ENCODE measurements at regions not wholly inside any gene's neighbourhood (a gene's known extent, or its start where the extent isn't known, plus 50 kb on each side); places are given as distances from the start of the nearest gene placed in this dataset.

DNA sequence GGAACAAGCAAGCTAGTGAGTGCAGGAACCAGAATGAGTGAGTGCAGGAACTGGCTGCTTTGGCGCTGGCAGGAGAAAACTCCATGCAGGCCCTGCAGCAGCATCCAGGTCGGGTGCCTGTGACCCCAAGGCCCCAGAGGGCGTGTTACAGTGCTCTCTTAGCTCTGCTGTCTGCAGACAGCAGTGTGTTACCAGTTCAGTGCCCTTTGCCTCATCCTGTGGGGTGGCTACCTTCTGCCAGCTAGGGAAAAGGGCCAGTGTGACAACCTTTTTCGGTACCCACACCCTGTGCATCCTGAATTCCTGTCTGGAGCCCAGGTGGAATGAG lies 202.3 kb upstream of the SMIM31 start:
- no peak overlapping the region for H3K27ac ChIP-seq (ENCODE audit: low read depth in 1 of 2, low read length in 2 of 2)
- Mint-ChIP-seq H3K4me3 (no peak overlapping the region), H3K9me3 (peaks cover 1 to 15% (median 6%) of the 10 kb centered on the region in 7 donors), H3K4me1 (no peaks in the 10 kb centered on the region), H3K27me3 (ENCODE audit: low read depth in 3 of 3) (no peaks in the 10 kb centered on the region), H3K27ac (no peak overlapping the region), H3K36me3 (no peaks in the 10 kb centered on the region)
- TF ChIP-seq, protein P1, sequence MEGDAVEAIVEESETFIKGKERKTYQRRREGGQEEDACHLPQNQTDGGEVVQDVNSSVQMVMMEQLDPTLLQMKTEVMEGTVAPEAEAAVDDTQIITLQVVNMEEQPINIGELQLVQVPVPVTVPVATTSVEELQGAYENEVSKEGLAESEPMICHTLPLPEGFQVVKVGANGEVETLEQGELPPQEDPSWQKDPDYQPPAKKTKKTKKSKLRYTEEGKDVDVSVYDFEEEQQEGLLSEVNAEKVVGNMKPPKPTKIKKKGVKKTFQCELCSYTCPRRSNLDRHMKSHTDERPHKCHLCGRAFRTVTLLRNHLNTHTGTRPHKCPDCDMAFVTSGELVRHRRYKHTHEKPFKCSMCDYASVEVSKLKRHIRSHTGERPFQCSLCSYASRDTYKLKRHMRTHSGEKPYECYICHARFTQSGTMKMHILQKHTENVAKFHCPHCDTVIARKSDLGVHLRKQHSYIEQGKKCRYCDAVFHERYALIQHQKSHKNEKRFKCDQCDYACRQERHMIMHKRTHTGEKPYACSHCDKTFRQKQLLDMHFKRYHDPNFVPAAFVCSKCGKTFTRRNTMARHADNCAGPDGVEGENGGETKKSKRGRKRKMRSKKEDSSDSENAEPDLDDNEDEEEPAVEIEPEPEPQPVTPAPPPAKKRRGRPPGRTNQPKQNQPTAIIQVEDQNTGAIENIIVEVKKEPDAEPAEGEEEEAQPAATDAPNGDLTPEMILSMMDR (IDR thresholded peaks at IDR 0.05) = no peak
- intact Hi-C loops (cut with micrococcal nuclease) = no loop called here
- no peak overlapping the region for H2AFZ ChIP-seq (ENCODE audit: insufficient read depth, low read depth, low read length, poor library complexity, severe bottlenecking)
- WGBS (ENCODE audit: insufficient coverage) = 81% methylated on average over 4 of the region's 4 CpGs
- H3K4me3 ChIP-seq (replicated peaks in 1 of 3; ENCODE audit: low read depth in 2 of 3, low read length in 3 of 3) = no peak overlapping the region
- H3K4me2 ChIP-seq (replicated peaks; ENCODE audit: extremely low read depth, low read length, poor library complexity, severe bottlenecking) = no peak overlapping the region
- H3K27me3 ChIP-seq (ENCODE audit: control insufficient read depth in 2 of 2, insufficient read depth in 2 of 2, low read length in 2 of 2) = no peaks in the 10 kb centered on the region
- no peaks in the 10 kb centered on the region for H3K36me3 ChIP-seq (replicated peaks in 1 of 2; ENCODE audit: control insufficient read depth in 1 of 2, insufficient read depth in 2 of 2, low read length in 2 of 2)
- H3K9ac ChIP-seq (ENCODE audit: insufficient read depth, low read length, poor library complexity, severe bottlenecking) = no peak overlapping the region
- no peak for DNase-seq
- H3K9me3 ChIP-seq (replicated peaks in 1 of 2; ENCODE audit: control insufficient read depth in 1 of 2, insufficient read depth in 1 of 2, low read length in 2 of 2) = peaks cover 10 to 13% of the 10 kb centered on the region in 2 donors
- no peaks in the 10 kb centered on the region for H3K4me1 ChIP-seq (ENCODE audit: control insufficient read depth in 1 of 2, insufficient read depth in 2 of 2, low read length in 2 of 2)
- H4K20me1 ChIP-seq (ENCODE audit: insufficient read depth, low read length) = no peaks in the 10 kb centered on the region
- H3K79me2 ChIP-seq (ENCODE audit: insufficient read depth, low read length) = no peaks in the 10 kb centered on the region

DNA sequence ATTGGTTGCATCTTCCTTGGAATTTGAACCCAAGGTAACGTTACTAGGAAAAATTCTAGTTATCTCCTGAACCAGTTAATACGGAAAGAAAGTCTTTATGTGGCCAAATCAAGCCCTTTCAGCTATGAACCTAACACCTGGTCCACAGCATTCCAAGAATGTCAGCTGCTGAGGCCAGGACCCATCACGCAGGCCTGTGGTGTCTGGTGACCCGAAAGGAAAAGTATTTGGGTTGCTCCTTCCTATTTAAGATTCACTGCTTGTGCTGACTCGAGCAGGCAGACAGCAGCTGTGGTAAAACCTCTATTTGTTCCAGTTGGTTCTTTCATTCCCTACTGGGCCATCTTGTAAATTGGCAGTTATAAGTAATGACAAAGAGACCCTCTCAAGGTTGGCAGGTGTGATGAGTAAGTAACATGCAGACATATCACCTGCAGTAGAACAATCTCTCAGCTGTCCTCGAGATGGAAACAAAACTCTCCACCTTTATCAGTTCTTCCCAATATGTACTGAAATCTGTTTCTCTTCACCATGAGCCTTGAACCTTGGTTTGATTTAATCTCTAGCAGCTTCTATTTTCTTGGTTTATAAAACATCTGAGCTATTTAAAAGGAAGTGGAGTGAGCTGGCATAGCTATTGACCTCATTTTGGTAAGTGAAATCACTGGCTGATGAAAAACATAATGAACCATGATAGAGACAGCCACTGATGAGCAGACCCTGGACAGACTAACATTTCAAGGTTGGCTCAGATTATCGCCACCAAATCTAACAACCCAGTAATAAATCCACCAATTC lies 182.1 kb upstream of the SMIM31 start:
- no peaks in the 10 kb centered on the region for H3K4me1 ChIP-seq (ENCODE audit: control insufficient read depth in 1 of 2, insufficient read depth in 2 of 2, low read length in 2 of 2)
- no peaks in the 10 kb centered on the region for H3K9me3 ChIP-seq (replicated peaks in 1 of 2; ENCODE audit: control insufficient read depth in 1 of 2, insufficient read depth in 1 of 2, low read length in 2 of 2)
- no peak overlapping the region for H3K9ac ChIP-seq (ENCODE audit: insufficient read depth, low read length, poor library complexity, severe bottlenecking)
- DNase-seq = no peak
- Mint-ChIP-seq H3K36me3 (no peaks in the 10 kb centered on the region), H3K27ac (no peak overlapping the region), H3K4me3 (no peak overlapping the region), H3K27me3 (ENCODE audit: low read depth in 3 of 3) (no peaks in the 10 kb centered on the region), H3K9me3 (peaks cover 0 to 10% (median 0%) of the 10 kb centered on the region in 7 donors), H3K4me1 (no peaks in the 10 kb centered on the region)
- intact Hi-C loops (cut with micrococcal nuclease) = no loop called here
- no peak overlapping the region for H3K4me2 ChIP-seq (replicated peaks; ENCODE audit: extremely low read depth, low read length, poor library complexity, severe bottlenecking)
- 93% methylated on average over 2 of the region's 7 CpGs for WGBS (ENCODE audit: insufficient coverage)
- H3K27ac ChIP-seq (ENCODE audit: low read depth in 1 of 2, low read length in 2 of 2) = no peak overlapping the region
- no peaks in the 10 kb centered on the region for H3K27me3 ChIP-seq (ENCODE audit: control insufficient read depth in 2 of 2, insufficient read depth in 2 of 2, low read length in 2 of 2)
- TF ChIP-seq, protein P1 (IDR thresholded peaks at IDR 0.05) = no peak
- no peak overlapping the region for H3K4me3 ChIP-seq (replicated peaks in 1 of 3; ENCODE audit: low read depth in 2 of 3, low read length in 3 of 3)
- no peaks in the 10 kb centered on the region for H3K36me3 ChIP-seq (replicated peaks in 1 of 2; ENCODE audit: control insufficient read depth in 1 of 2, insufficient read depth in 2 of 2, low read length in 2 of 2)
- no peaks in the 10 kb centered on the region for H4K20me1 ChIP-seq (ENCODE audit: insufficient read depth, low read length)
- H2AFZ ChIP-seq (ENCODE audit: insufficient read depth, low read depth, low read length, poor library complexity, severe bottlenecking) = no peak overlapping the region
- no peaks in the 10 kb centered on the region for H3K79me2 ChIP-seq (ENCODE audit: insufficient read depth, low read length)

Measured in CD14-positive monocyte (primary cell).